GM23338 (cell line): ENCODE measurements at regions not wholly inside any gene's neighbourhood (a gene's known extent, or its start where the extent isn't known, plus 50 kb on each side); places are given as distances from the start of the nearest gene placed in this dataset.

Source experiments
- ATAC-seq: fragments of 200-7000 bp; cut with Tn5 transposase; 3 replicates; pipeline ENCODE4 v1.9.1; 2020
- DNase-seq: peaks from one replicate; pipeline ENCODE4 v3.0.0-alpha.2; 2015; ENCODE audit warnings: low spot score
- H2AFZ ChIP-seq: fragments of 200-600 bp; sonication (generic); 2 replicates; pipeline ENCODE4 v1.8.0; 2016; ENCODE audit warnings: antibody characterized with exemption, mild to moderate bottlenecking, moderate library complexity
- H3F3A ChIP-seq: fragments of 200-600 bp; sonication (generic); replicated peaks from 2 replicates; pipeline ENCODE4 v1.8.0; 2017; ENCODE audit warnings: antibody characterized with exemption, mixed run types, low read depth
- H3K27ac ChIP-seq: fragments of 200-600 bp; sonication (generic); 2 replicates; pipeline ENCODE4 v1.6.1; 2016; ENCODE audit warnings: low read depth
- H3K27me3 ChIP-seq: fragments of 200-600 bp; sonication (generic); 2 replicates; pipeline ENCODE4 v1.8.0; 2016; ENCODE audit warnings: mild to moderate bottlenecking, mixed run types, moderate library complexity; ENCODE audit not compliant: insufficient read depth
- H3K36me3 ChIP-seq: fragments of 200-600 bp; sonication (generic); 2 replicates; pipeline ENCODE4 v1.8.0; 2016; ENCODE audit warnings: mild to moderate bottlenecking; ENCODE audit not compliant: insufficient read depth
- H3K4me1 ChIP-seq: fragments of 200-600 bp; sonication (generic); 2 replicates; pipeline ENCODE4 v1.8.0; 2016; ENCODE audit warnings: mild to moderate bottlenecking, moderate library complexity; ENCODE audit not compliant: insufficient read depth
- H3K4me2 ChIP-seq: fragments of 200-600 bp; sonication (generic); 2 replicates; pipeline ENCODE4 v1.7.1; 2017; ENCODE audit warnings: mixed run types
- H3K4me3 ChIP-seq: fragments of 200-600 bp; sonication (generic); 2 replicates; pipeline ENCODE4 v1.6.1; 2016; ENCODE audit warnings: mixed run types
- H3K79me2 ChIP-seq: fragments of 200-600 bp; sonication (generic); replicated peaks from 2 replicates; pipeline ENCODE4 v1.8.0; 2017; ENCODE audit warnings: mild to moderate bottlenecking; ENCODE audit not compliant: insufficient read depth
- H3K9me2 ChIP-seq: fragments of 200-600 bp; sonication (generic); 2 replicates; pipeline ENCODE4 v1.8.0; 2017; ENCODE audit not compliant: insufficient read depth
- H4K20me1 ChIP-seq: fragments of 200-600 bp; sonication (generic); replicated peaks from 2 replicates; pipeline ENCODE4 v1.8.0; 2017; ENCODE audit warnings: mild to moderate bottlenecking; ENCODE audit not compliant: insufficient read depth
- H3K27ac Mint-ChIP-seq: 2 replicates; pipeline ENCODE4 v1.8.0; 2020; ENCODE audit warnings: inconsistent platforms, mild to moderate bottlenecking, moderate library complexity, mixed read lengths
- H3K27me3 Mint-ChIP-seq: 3 replicates; pipeline ENCODE4 v1.8.0; 2022; ENCODE audit warnings: low read depth, mild to moderate bottlenecking, moderate library complexity, mixed read lengths, inconsistent platforms; ENCODE audit not compliant: insufficient read depth, poor library complexity
- H3K36me3 Mint-ChIP-seq: 3 replicates; pipeline ENCODE4 v1.8.0; 2021; ENCODE audit warnings: low read depth, mild to moderate bottlenecking, inconsistent platforms, moderate library complexity, mixed read lengths
- H3K4me1 Mint-ChIP-seq: 3 replicates; pipeline ENCODE4 v1.8.0; 2020; ENCODE audit warnings: mild to moderate bottlenecking, inconsistent platforms, mixed read lengths
- H3K4me3 Mint-ChIP-seq: 3 replicates; pipeline ENCODE4 v1.8.0; 2021; ENCODE audit warnings: moderate library complexity, mild to moderate bottlenecking, inconsistent platforms, mixed read lengths
- H3K9me3 Mint-ChIP-seq: 3 replicates; pipeline ENCODE4 v1.8.0; 2020; ENCODE audit warnings: moderate library complexity, mild to moderate bottlenecking, inconsistent platforms, mixed read lengths
- CREB1 ChIP-seq: fragments of 250-450 bp; sonication (Bioruptor Pico); IDR thresholded peaks from 2 replicates; pipeline ENCODE4 v1.5.0; 2020; ENCODE audit warnings: low read depth, mild to moderate bottlenecking, moderate library complexity
- CTCF ChIP-seq, 2 experiments: fragments of 200-600 bp in 1 of 2; sonication (generic) in 1 of 2; conservative IDR thresholded peaks; 2 replicates each; pipeline versions ENCODE4 v1.5.1 to v1.6.1; 2016 to 2017; ENCODE audit warnings: antibody characterized with exemption in 2 of 2, low read depth in 2 of 2, mild to moderate bottlenecking in 2 of 2, moderate library complexity in 1 of 2
- ETS1 ChIP-seq: IDR thresholded peaks from 2 replicates; pipeline ENCODE4 v1.6.1; 2016; ENCODE audit warnings: antibody characterized with exemption
- EZH2 ChIP-seq: fragments of 200-600 bp; sonication (generic); IDR thresholded peaks from one replicate; pipeline ENCODE4 v1.8.0; 2017; ENCODE audit warnings: antibody characterized with exemption, mild to moderate bottlenecking, low read depth; ENCODE audit not compliant: unreplicated experiment
- EZH2phosphoT487 ChIP-seq: fragments of 200-600 bp; sonication (generic); IDR thresholded peaks from one replicate; pipeline ENCODE4 v1.8.1; 2018; ENCODE audit warnings: antibody characterized with exemption; ENCODE audit not compliant: unreplicated experiment
- JUNB ChIP-seq: IDR thresholded peaks from one replicate; pipeline ENCODE4 v1.6.1; 2016; ENCODE audit warnings: antibody characterized with exemption; ENCODE audit not compliant: unreplicated experiment
- NANOG ChIP-seq: IDR thresholded peaks from 2 replicates; pipeline ENCODE4 v1.6.1; 2016; ENCODE audit warnings: antibody characterized with exemption, borderline replicate concordance
- POLR2AphosphoS5 ChIP-seq: IDR thresholded peaks from 2 replicates; pipeline ENCODE4 v1.6.1; 2016; ENCODE audit warnings: antibody characterized with exemption, low read depth
- REST ChIP-seq: IDR thresholded peaks from one replicate; pipeline ENCODE4 v1.6.1; 2018; ENCODE audit warnings: antibody characterized with exemption; ENCODE audit not compliant: unreplicated experiment
- STAT1 ChIP-seq: IDR thresholded peaks from one replicate; pipeline ENCODE4 v1.6.1; 2016; ENCODE audit warnings: antibody characterized with exemption; ENCODE audit not compliant: unreplicated experiment
- ZNF114 ChIP-seq: fragments of 250-450 bp; sonication (Bioruptor Pico); IDR thresholded peaks from 2 replicates; pipeline ENCODE4 v1.5.0; 2020; ENCODE audit warnings: mild to moderate bottlenecking, moderate library complexity
- ZNF331 ChIP-seq: fragments of 250-450 bp; sonication (Bioruptor Pico); IDR thresholded peaks from 2 replicates; pipeline ENCODE4 v1.5.0; 2020; ENCODE audit warnings: low read depth, mild to moderate bottlenecking, moderate library complexity
- TF ChIP-seq, protein P1 (sequence below): fragments of 250-450 bp; sonication (Bioruptor Pico); IDR thresholded peaks from 2 replicates; pipeline ENCODE4 v1.5.0; 2020; ENCODE audit warnings: mild to moderate bottlenecking, moderate library complexity

GRCh38 chr13:107275945-107276614 is 708.1 kb upstream of the ARGLU1 start:
- H3K4me3 ChIP-seq, result no peak overlapping the region
- ATAC-seq (no peak), DNase-seq (no peak)
- no peak overlapping the region for H3K27ac Mint-ChIP-seq
- H3K9me2 ChIP-seq, result no peaks in the 10 kb centered on the region
- H3K27ac ChIP-seq, result no peak overlapping the region
- H3K9me3 Mint-ChIP-seq, result no peaks in the 10 kb centered on the region; the same call in 2 of the 3 replicates
- H3K27me3 Mint-ChIP-seq, result no peaks in the 10 kb centered on the region
- no peak overlapping the region for H2AFZ ChIP-seq
- peaks cover 4% of the 10 kb centered on the region for H3K4me1 Mint-ChIP-seq
- H3K4me1 ChIP-seq, result no peaks in the 10 kb centered on the region
- H3K27me3 ChIP-seq, result no peaks in the 10 kb centered on the region
- no peaks in the 10 kb centered on the region for H3F3A ChIP-seq
- H3K36me3 ChIP-seq, result no peaks in the 10 kb centered on the region
- TF ChIP-seq EZH2 (no peak), ZNF331 (CRISPR knock-in tag) (no peak), NANOG (no peak), STAT1 (no peak), JUNB (no peak), EZH2phosphoT487 (no peak), CTCF (conservative IDR thresholded peaks at IDR 0.05; ENCODE audit: low read depth in 2 of 2) (no peak), POLR2AphosphoS5 (no peak), ETS1 (no peak), REST (no peak), ZNF114 (no peak), CREB1 (no peak)
- TF ChIP-seq, protein P1, sequence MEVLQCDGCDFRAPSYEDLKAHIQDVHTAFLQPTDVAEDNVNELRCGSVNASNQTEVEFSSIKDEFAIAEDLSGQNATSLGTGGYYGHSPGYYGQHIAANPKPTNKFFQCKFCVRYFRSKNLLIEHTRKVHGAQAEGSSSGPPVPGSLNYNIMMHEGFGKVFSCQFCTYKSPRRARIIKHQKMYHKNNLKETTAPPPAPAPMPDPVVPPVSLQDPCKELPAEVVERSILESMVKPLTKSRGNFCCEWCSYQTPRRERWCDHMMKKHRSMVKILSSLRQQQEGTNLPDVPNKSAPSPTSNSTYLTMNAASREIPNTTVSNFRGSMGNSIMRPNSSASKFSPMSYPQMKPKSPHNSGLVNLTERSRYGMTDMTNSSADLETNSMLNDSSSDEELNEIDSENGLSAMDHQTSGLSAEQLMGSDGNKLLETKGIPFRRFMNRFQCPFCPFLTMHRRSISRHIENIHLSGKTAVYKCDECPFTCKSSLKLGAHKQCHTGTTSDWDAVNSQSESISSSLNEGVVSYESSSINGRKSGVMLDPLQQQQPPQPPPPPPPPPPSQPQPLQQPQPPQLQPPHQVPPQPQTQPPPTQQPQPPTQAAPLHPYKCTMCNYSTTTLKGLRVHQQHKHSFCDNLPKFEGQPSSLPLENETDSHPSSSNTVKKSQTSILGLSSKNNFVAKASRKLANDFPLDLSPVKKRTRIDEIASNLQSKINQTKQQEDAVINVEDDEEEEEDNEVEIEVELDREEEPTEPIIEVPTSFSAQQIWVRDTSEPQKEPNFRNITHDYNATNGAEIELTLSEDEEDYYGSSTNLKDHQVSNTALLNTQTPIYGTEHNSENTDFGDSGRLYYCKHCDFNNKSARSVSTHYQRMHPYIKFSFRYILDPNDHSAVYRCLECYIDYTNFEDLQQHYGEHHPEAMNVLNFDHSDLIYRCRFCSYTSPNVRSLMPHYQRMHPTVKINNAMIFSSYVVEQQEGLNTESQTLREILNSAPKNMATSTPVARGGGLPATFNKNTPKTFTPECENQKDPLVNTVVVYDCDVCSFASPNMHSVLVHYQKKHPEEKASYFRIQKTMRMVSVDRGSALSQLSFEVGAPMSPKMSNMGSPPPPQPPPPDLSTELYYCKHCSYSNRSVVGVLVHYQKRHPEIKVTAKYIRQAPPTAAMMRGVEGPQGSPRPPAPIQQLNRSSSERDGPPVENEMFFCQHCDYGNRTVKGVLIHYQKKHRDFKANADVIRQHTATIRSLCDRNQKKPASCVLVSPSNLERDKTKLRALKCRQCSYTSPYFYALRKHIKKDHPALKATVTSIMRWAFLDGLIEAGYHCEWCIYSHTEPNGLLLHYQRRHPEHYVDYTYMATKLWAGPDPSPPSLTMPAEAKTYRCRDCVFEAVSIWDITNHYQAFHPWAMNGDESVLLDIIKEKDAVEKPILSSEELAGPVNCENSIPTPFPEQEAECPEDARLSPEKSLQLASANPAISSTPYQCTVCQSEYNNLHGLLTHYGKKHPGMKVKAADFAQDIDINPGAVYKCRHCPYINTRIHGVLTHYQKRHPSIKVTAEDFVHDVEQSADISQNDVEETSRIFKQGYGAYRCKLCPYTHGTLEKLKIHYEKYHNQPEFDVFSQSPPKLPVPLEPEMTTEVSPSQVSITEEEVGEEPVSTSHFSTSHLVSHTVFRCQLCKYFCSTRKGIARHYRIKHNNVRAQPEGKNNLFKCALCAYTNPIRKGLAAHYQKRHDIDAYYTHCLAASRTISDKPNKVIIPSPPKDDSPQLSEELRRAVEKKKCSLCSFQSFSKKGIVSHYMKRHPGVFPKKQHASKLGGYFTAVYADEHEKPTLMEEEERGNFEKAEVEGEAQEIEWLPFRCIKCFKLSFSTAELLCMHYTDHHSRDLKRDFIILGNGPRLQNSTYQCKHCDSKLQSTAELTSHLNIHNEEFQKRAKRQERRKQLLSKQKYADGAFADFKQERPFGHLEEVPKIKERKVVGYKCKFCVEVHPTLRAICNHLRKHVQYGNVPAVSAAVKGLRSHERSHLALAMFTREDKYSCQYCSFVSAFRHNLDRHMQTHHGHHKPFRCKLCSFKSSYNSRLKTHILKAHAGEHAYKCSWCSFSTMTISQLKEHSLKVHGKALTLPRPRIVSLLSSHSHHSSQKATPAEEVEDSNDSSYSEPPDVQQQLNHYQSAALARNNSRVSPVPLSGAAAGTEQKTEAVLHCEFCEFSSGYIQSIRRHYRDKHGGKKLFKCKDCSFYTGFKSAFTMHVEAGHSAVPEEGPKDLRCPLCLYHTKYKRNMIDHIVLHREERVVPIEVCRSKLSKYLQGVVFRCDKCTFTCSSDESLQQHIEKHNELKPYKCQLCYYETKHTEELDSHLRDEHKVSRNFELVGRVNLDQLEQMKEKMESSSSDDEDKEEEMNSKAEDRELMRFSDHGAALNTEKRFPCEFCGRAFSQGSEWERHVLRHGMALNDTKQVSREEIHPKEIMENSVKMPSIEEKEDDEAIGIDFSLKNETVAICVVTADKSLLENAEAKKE, result no peak
- no peaks in the 10 kb centered on the region for H4K20me1 ChIP-seq
- H3K36me3 Mint-ChIP-seq, result no peaks in the 10 kb centered on the region
- H3K4me2 ChIP-seq, result no peak overlapping the region
- H3K79me2 ChIP-seq, result no peaks in the 10 kb centered on the region
- H3K4me3 Mint-ChIP-seq, result no peak overlapping the region
